Sigmoid colon (tissue), 4 donors: ENCODE measurements at regions not wholly inside any gene's neighbourhood (a gene's known extent, or its start where the extent isn't known, plus 50 kb on each side); places are given as distances from the start of the nearest gene placed in this dataset.

ENCODE experiments used
- EP300 ChIP-seq, 4 donors: sonication (generic); formaldehyde crosslinking; IDR thresholded peaks; one replicate each; pipeline ENCODE4 v1.6.1; 2017; ENCODE audit warnings: antibody characterized with exemption in 4 of 4
- POLR2A ChIP-seq, 2 donors: fragments of 450-650 bp; IDR thresholded peaks; one replicate each; pipeline ENCODE4 v1.6.1; 2016; ENCODE audit warnings: antibody characterized with exemption in 2 of 2, mild to moderate bottlenecking in 2 of 2, moderate library complexity in 2 of 2
- POLR2AphosphoS5 ChIP-seq, 4 donors: sonication (generic); formaldehyde crosslinking; IDR thresholded peaks; one replicate each; pipeline ENCODE4 v1.6.1; 2017; ENCODE audit warnings: antibody characterized with exemption in 4 of 4
- TF ChIP-seq, protein P1 (sequence below), 4 experiments: fragments of 450-650 bp in 3 of 4; fragments of 200-600 bp in 1 of 4; IDR thresholded peaks; one replicate each; pipeline ENCODE4 v1.5.1; 2016 to 2019; ENCODE audit warnings: antibody characterized with exemption in 4 of 4, mild to moderate bottlenecking in 3 of 4, moderate library complexity in 2 of 4

GRCh38 chr16:21338537-21339268 is 60.6 kb upstream of the CRYM start:
- TF ChIP-seq POLR2A (IDR thresholded peaks at IDR 0.05) (no peak), POLR2AphosphoS5 (IDR thresholded peaks at IDR 0.05) (no peak), EP300 (IDR thresholded peaks at IDR 0.05) (no peak)
- TF ChIP-seq, protein P1, sequence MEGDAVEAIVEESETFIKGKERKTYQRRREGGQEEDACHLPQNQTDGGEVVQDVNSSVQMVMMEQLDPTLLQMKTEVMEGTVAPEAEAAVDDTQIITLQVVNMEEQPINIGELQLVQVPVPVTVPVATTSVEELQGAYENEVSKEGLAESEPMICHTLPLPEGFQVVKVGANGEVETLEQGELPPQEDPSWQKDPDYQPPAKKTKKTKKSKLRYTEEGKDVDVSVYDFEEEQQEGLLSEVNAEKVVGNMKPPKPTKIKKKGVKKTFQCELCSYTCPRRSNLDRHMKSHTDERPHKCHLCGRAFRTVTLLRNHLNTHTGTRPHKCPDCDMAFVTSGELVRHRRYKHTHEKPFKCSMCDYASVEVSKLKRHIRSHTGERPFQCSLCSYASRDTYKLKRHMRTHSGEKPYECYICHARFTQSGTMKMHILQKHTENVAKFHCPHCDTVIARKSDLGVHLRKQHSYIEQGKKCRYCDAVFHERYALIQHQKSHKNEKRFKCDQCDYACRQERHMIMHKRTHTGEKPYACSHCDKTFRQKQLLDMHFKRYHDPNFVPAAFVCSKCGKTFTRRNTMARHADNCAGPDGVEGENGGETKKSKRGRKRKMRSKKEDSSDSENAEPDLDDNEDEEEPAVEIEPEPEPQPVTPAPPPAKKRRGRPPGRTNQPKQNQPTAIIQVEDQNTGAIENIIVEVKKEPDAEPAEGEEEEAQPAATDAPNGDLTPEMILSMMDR (IDR thresholded peaks at IDR 0.05), result no peak
